ENCODE measurements at regions not wholly inside any gene's neighbourhood (a gene's known extent, or its start where the extent isn't known, plus 50 kb on each side); places are given as distances from the start of the nearest gene placed in this dataset.
"Not testable (repeated sequence)": the region's sequence is repeated elsewhere in the genome, so short reads cannot be mapped to it uniquely, and the experiment has no call there.

GRCh38 chr20:51184289-51184688 lies 161.4 kb upstream of the KCNG1 start:
- DNase-seq, result no peak

DNA sequence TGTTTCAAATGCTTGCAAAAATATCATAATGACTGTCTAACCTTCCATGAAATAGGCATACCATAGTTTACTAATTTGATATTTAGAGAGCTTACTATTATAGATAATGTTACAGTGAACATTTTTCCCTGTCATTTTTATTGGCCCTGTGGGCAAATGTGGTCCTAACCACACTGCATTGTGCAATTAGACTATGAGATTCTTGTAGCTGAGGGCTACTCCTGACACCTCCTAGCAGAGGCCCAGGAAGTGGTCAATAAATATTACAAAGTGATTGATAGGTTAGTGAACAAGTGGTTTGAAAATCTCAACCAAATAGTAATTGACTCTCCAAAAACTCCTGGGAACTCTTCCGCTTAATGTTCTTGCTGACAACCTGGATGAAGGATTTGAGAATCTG lies 160.5 kb upstream of the KCNG1 start:
- DNase-seq, result no peak

DNA sequence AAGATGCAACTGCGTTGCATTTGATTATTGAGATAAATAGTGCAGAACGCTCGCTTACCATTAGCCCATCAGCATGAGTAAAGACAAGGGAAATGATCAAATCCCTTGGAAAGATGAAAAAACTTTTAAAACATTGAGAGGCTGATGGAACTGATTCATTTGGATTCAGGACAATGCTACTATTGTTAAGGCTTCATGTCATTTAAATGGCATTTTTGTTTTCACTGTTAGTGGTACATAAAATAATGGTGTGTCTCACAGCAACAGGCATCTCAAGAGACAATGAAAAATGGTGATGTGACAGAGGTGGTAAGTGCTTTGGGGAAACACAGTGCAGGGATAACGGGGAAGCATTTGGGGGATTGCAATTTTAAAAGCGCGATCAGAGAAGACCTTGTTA lies 159.7 kb upstream of the KCNG1 start:
- no peak for DNase-seq

DNA sequence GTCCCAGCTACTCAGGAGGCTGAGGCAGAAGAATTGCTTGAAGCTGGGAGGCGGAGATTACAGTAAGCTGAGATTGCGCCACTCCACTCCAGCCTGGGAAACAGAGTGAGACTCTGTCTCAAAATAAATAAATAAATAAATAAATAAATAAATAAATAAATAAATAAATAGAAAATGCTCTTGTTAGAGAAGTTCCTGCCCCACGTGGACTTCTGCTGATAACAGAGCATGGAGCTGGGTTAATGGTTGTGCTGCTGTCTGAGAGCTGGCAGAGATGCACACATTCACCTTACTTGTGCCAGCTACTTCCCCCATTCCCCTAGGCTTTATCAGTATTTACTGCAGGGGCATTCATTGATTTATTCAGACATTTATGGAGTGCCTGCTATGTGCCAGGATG lies 155.2 kb upstream of the KCNG1 start:
- DNase-seq, result no peak

DNA sequence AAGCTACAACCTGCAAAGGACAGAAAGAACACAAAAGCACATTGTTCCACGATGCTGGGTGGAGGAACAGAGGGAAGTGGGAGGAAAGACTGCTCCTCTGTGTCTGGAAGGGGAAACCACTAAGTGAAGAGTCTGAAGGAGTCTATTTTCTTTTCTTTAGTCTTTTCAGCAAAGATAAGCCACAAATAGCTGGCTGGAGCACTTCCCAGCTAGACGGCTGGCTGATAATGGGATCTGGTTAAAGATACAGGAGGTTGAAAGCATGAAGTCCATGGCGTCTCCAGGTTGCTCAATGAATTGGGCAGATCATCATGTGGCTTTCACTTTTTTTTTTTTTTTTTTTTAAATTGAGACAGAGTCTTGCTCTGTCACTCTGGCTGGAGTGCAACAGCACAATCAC lies 154.0 kb upstream of the KCNG1 start:
- no peak for DNase-seq

- no peak for DNase-seq
Measured at GRCh38 chr20:51176446-51176845, 153.5 kb upstream of the KCNG1 start.

- DNase-seq, result no peak
Measured at GRCh38 chr20:51175724-51176123, 152.8 kb upstream of the KCNG1 start.

GRCh38 chr20:51175156-51175555 lies 152.2 kb upstream of the KCNG1 start:
- no peak for DNase-seq

GRCh38 chr20:51174536-51174935 lies 151.6 kb upstream of the KCNG1 start:
- DNase-seq, result no peak

DNA sequence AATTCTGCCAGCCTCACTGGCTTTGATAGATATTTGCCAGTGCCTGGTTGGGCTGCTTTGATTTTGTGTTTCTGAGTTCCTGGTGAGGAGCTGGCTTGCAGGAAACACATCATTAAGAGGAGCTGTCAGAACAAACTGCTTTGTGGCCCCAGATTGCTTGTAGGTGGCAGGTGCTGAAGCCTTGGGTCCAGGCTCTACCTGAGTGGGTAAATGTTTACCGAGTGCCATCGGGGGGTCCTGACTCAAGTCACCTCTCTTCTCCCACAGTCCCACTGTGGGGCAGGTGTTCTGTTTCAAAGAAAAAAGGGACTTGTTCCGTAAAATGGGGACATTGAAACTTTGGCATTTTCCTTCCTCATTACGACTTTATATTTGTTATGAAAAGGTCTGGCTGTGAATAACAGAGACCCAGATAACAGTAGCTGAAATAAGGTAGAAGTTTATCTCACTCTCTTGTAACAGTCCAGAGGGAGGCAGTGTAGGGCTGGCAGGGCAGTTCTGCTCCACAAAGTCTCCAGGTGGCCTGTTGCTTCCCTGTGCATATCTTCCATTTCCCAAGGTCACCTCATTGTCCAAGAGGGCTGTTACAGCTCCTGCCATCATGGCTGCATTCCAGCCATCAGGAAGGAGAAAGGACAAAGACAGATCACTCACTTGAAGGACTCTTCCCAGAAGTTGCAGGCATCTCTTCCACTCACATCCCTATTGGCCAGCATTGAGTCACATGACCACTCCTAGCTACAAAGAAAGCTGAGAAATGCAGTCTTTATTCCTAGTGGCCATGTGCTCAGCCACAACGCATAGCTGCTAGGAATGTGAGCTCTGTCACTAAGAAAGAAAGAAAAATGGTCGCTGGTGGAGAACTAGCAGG lies 149.9 kb upstream of the KCNG1 start:
- no peak for DNase-seq

- no peak for DNase-seq
Measured at GRCh38 chr20:51171141-51171540, 148.2 kb upstream of the KCNG1 start.

GRCh38 chr20:51169813-51170212 lies 146.9 kb upstream of the KCNG1 start:
- DNase-seq, result no peak

DNA sequence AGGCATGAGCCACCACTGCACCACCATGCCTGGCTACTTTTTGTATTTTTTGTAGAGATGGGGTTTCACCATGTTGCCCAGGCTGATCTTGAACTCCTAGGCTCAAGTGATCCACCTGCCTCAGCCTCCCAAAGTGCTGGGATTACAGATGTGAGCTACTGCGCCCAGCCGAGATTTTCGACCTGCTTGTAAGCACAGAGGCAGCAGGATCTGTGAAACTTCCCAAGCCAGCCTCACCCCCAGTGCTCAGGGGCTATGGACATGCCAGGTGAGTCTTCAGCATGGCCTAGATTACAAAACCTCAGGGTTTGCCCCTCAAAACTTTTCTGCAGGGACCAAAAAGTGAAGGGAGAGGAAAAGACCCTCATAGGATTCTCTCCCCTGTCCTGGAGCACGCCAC lies 145.0 kb upstream of the KCNG1 start:
- not testable (repeated sequence) for DNase-seq

- no peak for DNase-seq
Measured at GRCh38 chr20:51166489-51166888, 143.6 kb upstream of the KCNG1 start.

DNA sequence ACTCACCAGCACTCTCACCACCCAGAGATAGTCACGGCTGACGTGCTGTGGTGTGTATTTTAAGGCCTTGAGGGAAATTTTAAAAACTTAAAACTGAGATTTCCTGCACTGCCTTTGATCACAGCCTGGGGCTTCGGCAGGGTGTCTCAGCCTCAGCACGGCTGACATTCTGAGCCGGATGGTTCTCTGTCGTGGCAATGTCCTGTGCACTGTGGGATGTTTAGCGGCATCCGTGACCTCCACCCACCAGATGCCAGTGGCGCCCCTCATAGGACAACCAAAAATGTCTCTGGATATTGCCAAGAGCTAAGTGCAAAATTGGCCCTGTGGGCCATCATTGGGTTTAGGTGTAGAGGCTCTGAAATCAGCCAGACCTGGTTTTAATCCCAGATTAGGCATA lies 142.2 kb upstream of the KCNG1 start:
- DNase-seq, result no peak

- DNase-seq, result no peak
Measured at GRCh38 chr20:51164731-51165130, 141.8 kb upstream of the KCNG1 start.

GRCh38 chr20:51163996-51164600 lies 141.2 kb upstream of the KCNG1 start:
- no peak for DNase-seq

GRCh38 chr20:51162015-51162414 lies 139.1 kb upstream of the KCNG1 start:
- no peak for DNase-seq

GRCh38 chr20:51160821-51161220 lies 137.9 kb upstream of the KCNG1 start:
- no peak for DNase-seq

DNA sequence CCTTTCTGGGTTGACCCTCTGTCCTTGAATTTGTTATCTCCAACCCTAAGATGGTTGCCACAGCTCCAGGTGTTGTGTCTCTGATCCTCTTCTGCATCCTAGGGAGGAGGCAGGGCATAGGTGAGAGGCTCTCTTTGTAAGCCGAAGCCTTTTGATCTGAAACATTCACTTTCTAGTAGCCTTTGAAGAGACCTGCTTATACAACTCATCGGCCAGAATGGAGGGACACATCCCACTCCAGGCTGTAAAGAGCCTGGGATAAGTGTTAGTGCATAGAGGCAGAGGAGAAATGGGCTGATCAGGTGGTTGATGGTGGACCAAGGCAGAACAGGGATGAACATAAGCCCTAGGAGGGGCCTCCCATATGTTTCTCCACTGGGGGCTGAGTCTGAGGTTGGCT lies 137.1 kb upstream of the KCNG1 start:
- DNase-seq, result no peak

DNA sequence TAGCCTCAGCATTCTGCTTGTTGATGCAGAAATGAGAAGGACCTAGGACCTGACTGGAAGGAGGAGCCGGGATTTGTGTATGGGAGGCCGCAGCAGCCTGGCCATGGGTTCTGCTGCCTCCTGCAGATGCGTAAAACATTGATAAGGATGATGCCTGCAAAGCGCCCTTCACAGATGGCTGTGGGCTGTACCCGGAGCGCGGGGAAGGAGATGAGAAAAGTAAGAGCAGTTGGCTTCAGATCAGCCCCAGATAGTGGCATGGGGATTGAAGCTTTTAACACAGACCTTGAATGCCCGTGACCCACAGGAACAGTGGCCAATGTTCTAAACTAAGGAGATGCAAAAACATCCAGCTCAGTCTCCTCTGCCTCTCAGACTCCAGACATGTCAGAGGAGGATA lies 136.4 kb upstream of the KCNG1 start:
- DNase-seq, result no peak

GRCh38 chr20:51158226-51158625 lies 135.3 kb upstream of the KCNG1 start:
- no peak for DNase-seq

DNA sequence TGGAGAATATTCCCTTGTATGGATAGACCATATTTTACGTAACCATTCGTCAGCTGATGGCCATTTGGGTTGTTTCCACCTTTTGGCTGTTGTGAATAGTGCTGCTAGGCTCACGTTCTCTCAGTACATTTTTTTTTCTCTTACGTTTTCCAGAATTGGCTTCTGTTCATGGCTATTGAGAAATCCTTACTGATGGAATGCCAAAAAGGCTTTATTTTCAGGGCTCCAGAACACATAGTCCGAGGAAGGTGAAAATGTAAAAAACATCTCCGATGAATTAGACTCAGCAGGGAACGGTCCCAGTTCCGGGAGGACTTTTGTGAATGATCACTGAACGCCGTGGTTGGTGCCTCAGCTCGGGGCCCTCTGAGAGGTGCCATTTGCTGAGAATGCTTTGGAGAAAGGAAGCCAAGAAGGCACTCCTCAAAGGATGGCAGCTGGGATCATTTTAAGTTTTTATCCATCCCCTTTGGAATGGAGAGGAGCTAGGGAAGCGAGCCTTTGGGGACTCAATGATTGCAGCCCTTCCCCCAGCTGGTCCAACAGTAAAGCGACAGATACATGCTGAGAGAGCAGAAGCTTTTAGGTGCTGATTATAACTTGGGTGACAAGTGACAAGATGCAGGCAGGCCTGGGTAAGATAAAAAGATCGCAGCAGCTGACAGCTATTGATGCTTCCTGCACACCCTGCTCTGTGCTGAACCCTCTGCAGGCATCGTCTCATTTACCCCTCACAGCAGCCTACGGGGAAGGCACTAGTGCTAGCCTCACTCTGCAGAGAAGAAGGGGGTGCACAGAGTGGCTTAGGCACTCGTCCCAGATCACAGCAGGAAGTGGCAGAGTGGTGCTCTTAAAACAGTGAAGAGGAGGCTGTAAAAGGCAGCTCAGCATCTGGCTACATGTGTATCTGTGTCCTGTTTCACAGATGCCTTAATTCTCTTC lies 133.4 kb upstream of the KCNG1 start:
- no peak for DNase-seq

Data from NCI-H1436 (cell line).